DOHH2 (cell line): ENCODE measurements at regions not wholly inside any gene's neighbourhood (a gene's known extent, or its start where the extent isn't known, plus 50 kb on each side); places are given as distances from the start of the nearest gene placed in this dataset.

Source experiments
- H3F3A ChIP-seq: fragments of 200-600 bp; sonication (generic), shearing (Covaris generic); 2 replicates; pipeline ENCODE4 v1.6.0; 2016; ENCODE audit warnings: antibody characterized with exemption, mild to moderate bottlenecking; ENCODE audit not compliant: control insufficient read depth, insufficient read depth
- H3K27ac ChIP-seq: fragments of 200-600 bp; sonication (generic); 2 replicates; pipeline ENCODE4 v1.5.1; 2014; ENCODE audit warnings: low read depth, mild to moderate bottlenecking, low read length, moderate library complexity
- H3K27me3 ChIP-seq: fragments of 200-600 bp; sonication (generic); 2 replicates; pipeline ENCODE4 v1.6.1; 2014; ENCODE audit warnings: mild to moderate bottlenecking, low read length, mixed read lengths; ENCODE audit not compliant: control insufficient read depth
- H3K36me3 ChIP-seq: fragments of 200-600 bp; sonication (generic); 2 replicates; pipeline ENCODE4 v1.6.1; 2014; ENCODE audit warnings: mild to moderate bottlenecking, low read length, moderate library complexity, mixed read lengths; ENCODE audit not compliant: control insufficient read depth
- H3K4me1 ChIP-seq: fragments of 200-600 bp; sonication (generic); 2 replicates; pipeline ENCODE4 v1.6.1; 2014; ENCODE audit warnings: mild to moderate bottlenecking, low read length, mixed read lengths; ENCODE audit not compliant: control insufficient read depth
- H3K4me2 ChIP-seq: fragments of 200-600 bp; sonication (generic); 2 replicates; pipeline ENCODE4 v1.6.0; 2014; ENCODE audit warnings: mild to moderate bottlenecking, low read length, moderate library complexity
- H3K4me3 ChIP-seq: fragments of 200-600 bp; sonication (generic); 2 replicates; pipeline ENCODE4 v1.5.1; 2014; ENCODE audit warnings: mild to moderate bottlenecking, low read length, mixed read lengths
- H3K79me2 ChIP-seq: fragments of 200-600 bp; sonication (generic); 2 replicates; pipeline ENCODE4 v1.6.1; 2014; ENCODE audit warnings: mild to moderate bottlenecking, low read length, mixed read lengths; ENCODE audit not compliant: control insufficient read depth
- H3K9me2 ChIP-seq: fragments of 200-600 bp; sonication (generic); replicated peaks from 2 replicates; pipeline ENCODE4 v1.6.1; 2014; ENCODE audit warnings: mild to moderate bottlenecking, low read length, mixed read lengths; ENCODE audit not compliant: control insufficient read depth
- H3K9me3 ChIP-seq: fragments of 200-600 bp; sonication (generic); 2 replicates; pipeline ENCODE4 v1.6.1; 2014; ENCODE audit warnings: antibody characterized with exemption, low read length, mixed read lengths; ENCODE audit not compliant: control insufficient read depth, insufficient read depth
- H4K20me1 ChIP-seq: fragments of 200-600 bp; sonication (generic); 2 replicates; pipeline ENCODE4 v1.6.0; 2014; ENCODE audit warnings: low read depth, mild to moderate bottlenecking, antibody characterized with exemption, low read length, moderate library complexity; ENCODE audit not compliant: control insufficient read depth, insufficient read depth
- EZH2phosphoT487 ChIP-seq: fragments of 200-600 bp; sonication (generic); IDR thresholded peaks from 2 replicates; pipeline ENCODE4 v1.6.1; 2017; ENCODE audit warnings: borderline replicate concordance, mild to moderate bottlenecking, antibody characterized with exemption, low read length, moderate library complexity, mixed read lengths
- TF ChIP-seq, protein P1 (sequence below): fragments of 200-600 bp; sonication (generic); IDR thresholded peaks from one replicate; pipeline ENCODE4 v1.5.1; 2014; ENCODE audit warnings: antibody characterized with exemption, mild to moderate bottlenecking, low read depth, low read length; ENCODE audit not compliant: poor library complexity, severe bottlenecking

DNA sequence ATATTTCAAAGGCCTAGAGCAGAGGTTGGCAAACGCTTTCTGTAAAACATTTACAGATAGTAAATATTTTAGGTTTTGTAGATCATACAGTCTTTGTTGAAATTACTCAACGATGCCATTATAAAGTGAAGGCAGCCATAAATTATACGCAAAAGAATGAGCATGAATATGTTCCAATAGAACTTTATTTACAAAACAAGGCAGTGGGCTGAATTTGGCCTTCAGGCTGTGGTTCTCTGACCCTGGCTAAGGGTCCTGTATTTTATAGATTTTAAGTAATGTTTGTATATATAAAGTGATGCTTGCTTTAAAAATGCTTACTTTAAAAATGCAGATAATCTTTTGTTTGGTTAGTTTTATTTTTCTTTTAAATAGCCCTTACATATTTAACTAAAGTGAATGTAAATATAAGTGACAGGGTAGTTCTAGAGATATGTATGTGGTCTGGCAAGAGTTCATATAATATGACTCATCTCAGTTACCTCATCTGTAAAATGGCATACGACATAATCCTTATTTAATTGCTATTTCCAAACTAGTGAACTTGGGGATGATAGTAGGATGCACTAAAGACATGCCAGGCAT, 51.7 kb upstream of the ATP5MC3 start:
- H3K36me3 ChIP-seq, result no peaks in the 10 kb centered on the region
- H3K79me2 ChIP-seq, result no peaks in the 10 kb centered on the region
- no peak overlapping the region for H3K4me3 ChIP-seq
- no peaks in the 10 kb centered on the region for H3K27me3 ChIP-seq
- H3K27ac ChIP-seq, result no peak overlapping the region
- H3F3A ChIP-seq, result no peaks in the 10 kb centered on the region
- H3K9me3 ChIP-seq, result no peaks in the 10 kb centered on the region
- H3K9me2 ChIP-seq, result no peaks in the 10 kb centered on the region
- H3K4me1 ChIP-seq, result peaks cover 11% of the 10 kb centered on the region
- TF ChIP-seq, protein P1, sequence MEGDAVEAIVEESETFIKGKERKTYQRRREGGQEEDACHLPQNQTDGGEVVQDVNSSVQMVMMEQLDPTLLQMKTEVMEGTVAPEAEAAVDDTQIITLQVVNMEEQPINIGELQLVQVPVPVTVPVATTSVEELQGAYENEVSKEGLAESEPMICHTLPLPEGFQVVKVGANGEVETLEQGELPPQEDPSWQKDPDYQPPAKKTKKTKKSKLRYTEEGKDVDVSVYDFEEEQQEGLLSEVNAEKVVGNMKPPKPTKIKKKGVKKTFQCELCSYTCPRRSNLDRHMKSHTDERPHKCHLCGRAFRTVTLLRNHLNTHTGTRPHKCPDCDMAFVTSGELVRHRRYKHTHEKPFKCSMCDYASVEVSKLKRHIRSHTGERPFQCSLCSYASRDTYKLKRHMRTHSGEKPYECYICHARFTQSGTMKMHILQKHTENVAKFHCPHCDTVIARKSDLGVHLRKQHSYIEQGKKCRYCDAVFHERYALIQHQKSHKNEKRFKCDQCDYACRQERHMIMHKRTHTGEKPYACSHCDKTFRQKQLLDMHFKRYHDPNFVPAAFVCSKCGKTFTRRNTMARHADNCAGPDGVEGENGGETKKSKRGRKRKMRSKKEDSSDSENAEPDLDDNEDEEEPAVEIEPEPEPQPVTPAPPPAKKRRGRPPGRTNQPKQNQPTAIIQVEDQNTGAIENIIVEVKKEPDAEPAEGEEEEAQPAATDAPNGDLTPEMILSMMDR, result no peak
- TF ChIP-seq EZH2phosphoT487, result no peak
- no peaks in the 10 kb centered on the region for H4K20me1 ChIP-seq
- no peak overlapping the region for H3K4me2 ChIP-seq
